Ovary (tissue), 3 donors: ENCODE measurements at regions not wholly inside any gene's neighbourhood (a gene's known extent, or its start where the extent isn't known, plus 50 kb on each side); places are given as distances from the start of the nearest gene placed in this dataset.

Experiments
- CTCF ChIP-seq, 3 donors: fragments of 450-650 bp in 2 of 3; fragments of 200-600 bp in 1 of 3; IDR thresholded peaks; one replicate each; pipeline versions ENCODE4 v1.5.1 to v1.8.0; 2016 to 2022; ENCODE audit warnings: antibody characterized with exemption in 3 of 3, mild to moderate bottlenecking in 1 of 3
- EP300 ChIP-seq: sonication (generic); formaldehyde crosslinking; IDR thresholded peaks from one replicate; pipeline ENCODE4 v1.6.1; 2017; ENCODE audit warnings: antibody characterized with exemption
- POLR2A ChIP-seq: fragments of 450-650 bp; IDR thresholded peaks from one replicate; pipeline ENCODE4 v1.6.1; 2017; ENCODE audit warnings: antibody characterized with exemption, mild to moderate bottlenecking, moderate library complexity
- donor health status: DM: no; HTN: no; CAD: no.

- TF ChIP-seq CTCF (IDR thresholded peaks at IDR 0.05) = no peak
- TF ChIP-seq EP300 = no peak
- no peak for TF ChIP-seq POLR2A
Observed at GRCh38 chr3:167078070-167078622, 302.0 kb downstream of the ZBBX start.
